GM04503 (cell line): ENCODE measurements at regions not wholly inside any gene's neighbourhood (a gene's known extent, or its start where the extent isn't known, plus 50 kb on each side); places are given as distances from the start of the nearest gene placed in this dataset.

Source experiments
- DNase-seq: peaks from one replicate; pipeline ENCODE4 v3.0.0-alpha.2; 2012; ENCODE audit warnings: low read depth

GRCh38 chr17:72030067-72030899 is 90.5 kb upstream of the SOX9 start:
- no peak for DNase-seq

GRCh38 chr17:72031219-72031884 is 89.5 kb upstream of the SOX9 start:
- DNase-seq: no peak

DNA sequence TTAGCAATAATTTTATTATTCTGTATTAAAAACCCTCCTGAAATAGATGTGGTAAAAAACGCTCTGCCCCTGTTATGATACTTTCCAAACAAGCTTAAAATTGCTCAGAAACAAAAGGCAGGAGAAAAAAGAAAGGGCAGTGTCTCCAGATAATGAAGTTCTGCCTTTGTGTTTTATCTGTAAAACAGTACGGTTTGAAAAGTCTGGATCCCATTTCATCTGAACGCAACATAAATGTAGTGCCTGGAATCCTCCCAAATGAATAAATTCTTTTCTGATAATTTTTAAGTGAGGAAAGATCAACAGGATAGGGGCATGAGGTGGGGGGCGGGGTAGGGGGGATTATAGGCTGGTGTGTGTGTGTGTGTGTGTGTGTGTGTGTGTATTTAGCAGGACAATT is 87.5 kb upstream of the SOX9 start:
- no peak for DNase-seq

DNA sequence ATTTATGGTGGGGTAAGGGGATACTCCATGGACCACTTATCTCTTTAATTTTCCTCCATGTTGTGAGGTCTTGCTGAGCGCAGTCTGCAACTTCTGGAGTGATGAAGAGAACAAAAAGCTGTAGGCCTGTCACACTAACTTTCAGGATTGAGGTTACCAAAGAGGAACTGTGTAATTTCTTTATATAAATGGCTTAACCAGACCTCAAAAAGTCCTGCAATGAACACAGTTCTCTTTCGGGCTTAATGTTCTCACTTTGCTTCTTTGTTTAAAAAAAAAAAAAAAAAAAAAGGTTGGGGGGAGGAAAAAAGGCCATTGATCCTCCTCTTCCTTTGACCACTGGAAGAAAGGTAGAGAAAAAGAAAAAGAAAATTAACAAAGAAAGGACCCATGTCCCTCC is 86.8 kb upstream of the SOX9 start:
- no peak for DNase-seq

- DNase-seq: no peak
Observed at GRCh38 chr17:72038427-72038826, 82.4 kb upstream of the SOX9 start.

GRCh38 chr17:72039490-72039889 is 81.3 kb upstream of the SOX9 start:
- no peak for DNase-seq

GRCh38 chr17:72046178-72046577 is 74.6 kb upstream of the SOX9 start:
- no peak for DNase-seq

GRCh38 chr17:72046643-72047612 is 73.9 kb upstream of the SOX9 start:
- DNase-seq: no peak

DNA sequence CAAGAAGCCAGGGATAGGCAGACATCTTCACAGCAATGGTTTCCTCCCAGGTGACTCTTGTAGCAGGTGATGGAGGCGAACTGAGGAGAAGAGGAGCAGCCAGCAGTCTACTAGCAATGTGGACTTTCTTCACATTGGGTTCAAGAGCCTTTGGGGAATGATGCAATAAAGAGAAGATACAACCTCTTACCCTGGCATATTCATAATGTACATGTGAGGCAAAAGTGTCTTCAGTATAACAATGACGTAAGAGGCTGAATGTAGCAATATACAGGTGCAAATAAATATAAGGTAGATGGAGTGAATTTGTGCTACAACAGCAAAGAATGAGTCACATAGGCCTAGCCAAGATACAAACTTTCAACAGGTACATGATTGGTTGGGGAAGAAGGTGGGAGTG is 70.9 kb upstream of the SOX9 start:
- no peak for DNase-seq

GRCh38 chr17:72053036-72053435 is 67.8 kb upstream of the SOX9 start:
- DNase-seq: no peak

DNA sequence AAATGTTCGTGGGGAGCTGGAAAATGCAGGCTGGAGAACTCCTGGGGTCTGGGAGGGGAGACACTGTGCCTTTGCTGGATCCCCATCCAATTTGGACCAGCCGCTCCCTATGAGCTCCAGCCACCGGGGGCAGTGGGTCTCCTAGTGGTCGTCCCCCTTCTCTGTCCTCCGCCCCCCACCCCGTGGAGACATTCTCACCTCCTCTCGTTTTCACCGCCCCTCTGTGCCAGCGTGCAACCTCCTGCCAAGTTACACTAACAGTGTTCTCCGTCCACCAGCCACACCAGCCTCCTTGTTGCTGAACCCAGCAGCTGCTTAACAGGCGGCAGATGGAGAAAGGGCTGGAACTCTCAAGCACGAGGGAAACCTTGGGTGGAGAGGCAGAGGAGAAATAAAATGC is 67.4 kb upstream of the SOX9 start:
- no peak for DNase-seq

GRCh38 chr17:72056155-72056554 is 64.7 kb upstream of the SOX9 start:
- DNase-seq: no peak

DNA sequence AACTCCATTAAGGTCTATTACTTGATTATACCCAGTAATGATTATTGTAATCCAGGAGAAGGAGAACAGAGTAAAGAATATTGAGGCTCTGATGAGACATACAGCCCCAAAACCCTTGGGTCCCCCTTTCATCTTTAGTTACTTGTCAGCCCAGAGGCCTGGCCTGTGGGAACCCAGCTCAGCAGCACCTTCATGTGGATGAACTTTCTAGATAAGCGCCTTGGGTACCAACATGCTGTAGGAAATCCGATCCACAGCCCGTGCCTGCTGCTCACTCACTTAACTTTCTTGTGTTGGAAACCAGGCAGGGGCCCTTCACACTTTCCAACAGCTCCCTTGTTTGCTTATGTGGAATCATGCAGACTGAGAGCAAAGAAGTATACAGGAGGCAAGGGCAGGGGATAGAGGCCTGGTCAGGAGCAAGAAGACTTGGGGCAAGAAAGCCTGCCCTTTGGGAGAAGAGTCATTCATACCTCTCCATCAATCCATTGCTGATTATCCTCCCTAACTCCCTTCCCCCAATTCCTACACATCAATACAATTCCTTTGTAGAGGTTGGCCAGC is 64.0 kb upstream of the SOX9 start:
- no peak for DNase-seq

GRCh38 chr17:72060084-72060483 is 60.7 kb upstream of the SOX9 start:
- no peak for DNase-seq

DNA sequence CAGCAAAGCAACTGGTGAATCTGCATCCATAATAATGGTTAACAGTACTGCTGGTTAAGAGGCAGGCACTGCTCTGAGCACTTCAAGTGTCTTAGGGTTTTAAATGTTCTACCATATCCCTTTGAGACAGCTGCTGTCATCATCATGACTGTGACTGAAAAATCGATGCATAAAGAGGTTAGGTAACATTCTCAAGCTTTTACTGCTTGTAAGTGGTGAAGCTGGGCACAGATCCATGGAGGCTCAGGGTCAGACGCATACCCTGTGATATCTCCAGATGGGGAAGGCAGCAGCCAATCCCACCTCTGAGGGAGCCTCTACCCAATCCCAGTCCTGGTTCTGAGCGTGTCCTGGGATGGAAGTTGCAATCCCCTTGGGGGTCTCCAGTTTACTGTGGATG is 57.6 kb upstream of the SOX9 start:
- DNase-seq: no peak

GRCh38 chr17:72063756-72064450 is 56.9 kb upstream of the SOX9 start:
- DNase-seq: no peak

DNA sequence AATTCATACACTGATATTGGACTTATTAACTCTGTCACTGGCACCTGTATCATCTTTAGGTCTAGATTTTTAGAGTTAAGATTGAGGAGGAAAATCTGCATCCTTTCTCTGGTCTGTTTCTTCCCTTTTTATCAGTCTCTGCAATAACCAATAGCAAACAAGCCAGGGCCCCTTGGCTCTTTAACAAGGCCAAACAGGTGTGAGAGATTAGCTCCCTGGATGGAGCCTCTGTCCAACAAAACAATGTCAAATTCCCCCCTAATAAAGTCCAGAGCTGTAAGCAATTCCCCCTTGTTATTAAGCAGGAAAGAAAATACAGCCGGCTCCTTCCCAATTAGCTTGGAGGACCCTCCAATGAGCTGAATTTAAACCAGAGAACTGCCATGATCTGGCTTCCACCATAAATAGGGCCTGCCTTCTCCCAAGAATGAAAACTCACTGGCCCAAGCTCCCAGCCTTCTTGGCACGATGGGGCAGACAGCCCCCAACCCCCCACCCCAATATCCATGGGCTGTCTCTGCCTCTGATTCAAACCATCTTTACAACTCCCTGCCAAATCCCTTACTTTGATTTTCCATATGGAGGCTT is 56.1 kb upstream of the SOX9 start:
- no peak for DNase-seq

DNA sequence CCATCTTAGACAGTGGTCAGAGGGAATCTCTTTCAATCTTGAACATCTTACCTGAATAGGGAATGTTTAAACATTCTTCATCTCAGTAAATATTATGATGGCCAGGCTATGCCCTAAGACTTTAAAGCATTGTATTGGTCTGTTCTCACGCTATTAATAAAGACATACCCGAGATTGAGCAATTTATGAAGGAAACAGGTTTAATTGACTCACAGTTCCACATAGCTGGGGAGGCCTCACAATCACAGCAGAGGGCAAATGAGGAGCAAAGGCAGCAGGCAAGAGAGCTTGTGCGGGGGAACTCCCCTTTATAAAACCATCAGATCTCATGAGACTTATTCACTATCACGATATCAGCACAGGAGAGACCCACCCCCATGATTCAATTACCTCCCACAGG is 55.3 kb upstream of the SOX9 start:
- DNase-seq: no peak

DNA sequence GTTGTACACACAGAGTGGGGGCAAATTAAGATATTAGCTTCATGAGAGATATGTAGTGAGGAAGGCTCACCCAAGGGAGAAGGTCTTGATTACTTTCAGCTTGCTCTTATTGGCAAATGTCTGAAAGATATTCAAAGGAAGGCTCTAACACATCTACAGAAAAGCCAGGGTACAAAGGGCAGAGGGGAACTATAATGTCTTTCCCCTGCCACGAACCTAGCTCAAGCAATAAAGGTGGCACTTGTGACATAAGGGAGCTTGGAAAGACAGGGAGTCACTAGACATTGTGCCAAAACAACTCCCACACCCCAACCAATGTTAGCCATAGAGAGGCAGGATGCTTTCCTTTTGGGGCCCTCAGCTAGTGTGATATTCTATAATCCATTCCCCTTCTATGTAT is 52.2 kb upstream of the SOX9 start:
- DNase-seq: no peak

- no peak for DNase-seq
Observed at GRCh38 chr17:72069586-72070202, 51.1 kb upstream of the SOX9 start.
